DLD1 (cell line): ENCODE measurements at regions not wholly inside any gene's neighbourhood (a gene's known extent, or its start where the extent isn't known, plus 50 kb on each side); places are given as distances from the start of the nearest gene placed in this dataset.

Experiments
- in situ Hi-C: cut with HindIII; loops from 2 replicates; pipeline ENCODE4 v1.10.0; 2017; ENCODE audit warnings: low sequenced_read_pairs

GRCh38 chr18:78031589-78031988 is 781.9 kb downstream of the GALR1 start:
- in situ Hi-C loops = no loop called here

DNA sequence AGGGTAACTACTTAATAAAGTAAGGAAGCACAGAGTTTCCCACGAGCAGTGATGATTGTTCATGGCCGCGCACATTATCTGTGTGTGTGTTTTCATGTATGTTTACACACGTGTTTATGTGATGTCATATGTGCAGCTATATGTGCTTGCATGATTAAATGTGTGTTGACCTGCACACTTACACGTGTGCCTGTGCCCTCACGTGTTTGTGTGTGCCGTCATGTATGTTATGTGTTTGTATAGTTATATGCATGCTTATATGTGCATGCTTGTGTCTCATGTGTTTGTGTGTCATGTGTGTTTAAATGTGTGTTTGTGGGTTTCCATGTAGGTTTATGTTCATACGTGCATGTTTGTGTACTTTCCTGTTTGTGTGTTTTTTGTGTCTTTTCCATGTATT is 782.3 kb downstream of the GALR1 start:
- in situ Hi-C loops = no loop called here

DNA sequence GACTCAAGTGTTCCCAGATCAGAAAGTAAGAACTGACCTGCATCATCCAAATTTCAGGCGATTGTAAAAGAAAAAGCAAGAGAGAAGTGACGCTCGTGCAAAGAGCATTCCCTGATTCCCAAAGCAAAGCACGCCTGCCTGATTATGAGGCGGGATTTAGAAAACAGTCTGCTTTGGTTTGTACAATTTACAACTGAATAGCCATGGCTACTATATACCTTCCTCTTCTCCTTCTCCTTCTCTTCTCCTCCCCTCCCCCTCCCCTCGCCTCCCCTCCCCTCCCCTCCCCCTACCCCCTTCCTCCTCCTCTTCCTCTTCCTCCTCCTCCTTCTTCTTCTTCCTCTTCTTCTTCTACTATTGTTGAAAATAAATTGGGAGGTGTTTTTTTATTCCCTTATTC is 782.9 kb downstream of the GALR1 start:
- in situ Hi-C loops = no loop called here

DNA sequence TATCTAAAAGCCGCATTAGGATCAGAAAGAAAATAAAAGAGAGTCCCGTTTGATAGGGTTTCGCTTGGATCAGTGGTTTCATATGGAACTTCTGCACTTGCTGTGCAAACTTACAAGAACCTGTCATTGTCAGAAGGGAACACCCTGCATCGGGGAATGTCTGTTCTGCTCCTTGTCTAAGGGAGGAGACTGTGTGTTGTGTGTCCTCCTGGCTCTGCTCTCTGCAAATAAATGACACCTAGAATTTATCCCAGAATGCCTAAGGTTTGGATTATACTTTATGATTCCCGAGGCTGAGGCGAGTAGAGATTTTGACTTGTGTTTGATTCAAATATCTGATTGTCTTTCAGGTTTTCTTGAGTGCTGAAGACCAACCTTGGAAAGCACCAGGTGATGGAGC is 785.1 kb downstream of the GALR1 start:
- in situ Hi-C loops = no loop called here

GRCh38 chr18:78041218-78041617 is 791.6 kb downstream of the GALR1 start:
- in situ Hi-C loops = no loop called here

GRCh38 chr18:78046631-78047030 is 797.0 kb downstream of the GALR1 start:
- in situ Hi-C loops = no loop called here

DNA sequence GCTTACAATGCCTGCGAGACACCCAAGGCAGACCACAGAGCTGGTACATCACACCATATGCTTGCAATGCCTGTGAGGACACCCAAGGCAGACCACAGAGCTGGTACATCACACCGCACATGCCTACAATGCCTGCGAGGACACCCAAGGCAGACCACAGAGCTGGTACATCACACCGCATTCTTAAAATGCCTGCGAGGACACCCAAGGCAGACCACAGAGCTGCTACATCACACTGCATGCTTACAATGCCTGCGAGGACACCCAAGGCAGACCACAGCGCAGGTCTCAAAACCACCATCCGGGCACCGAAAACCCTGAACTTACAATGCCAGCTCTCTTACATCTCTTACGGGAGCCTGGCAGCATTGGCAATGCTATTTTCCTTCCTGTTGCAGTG is 799.6 kb downstream of the GALR1 start:
- in situ Hi-C loops = no loop called here

DNA sequence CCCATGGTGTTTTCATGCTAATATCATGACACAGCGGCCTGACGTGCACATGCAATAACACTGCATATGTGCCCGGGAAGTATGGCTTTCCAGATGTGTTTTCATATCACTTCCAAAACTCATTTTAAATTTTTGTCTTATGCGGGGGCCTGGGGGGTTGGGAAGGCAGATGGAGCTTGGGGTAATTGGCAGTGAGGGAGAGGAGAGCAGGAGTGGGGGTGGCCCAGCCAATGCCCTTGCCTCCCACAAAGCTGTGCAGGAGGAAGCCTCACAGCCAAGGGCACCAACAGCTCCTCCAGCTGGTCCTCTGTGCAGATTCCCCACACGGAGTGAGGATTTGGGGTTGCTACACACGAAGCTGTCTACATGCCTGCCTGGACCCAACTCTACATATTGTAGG is 805.2 kb downstream of the GALR1 start:
- in situ Hi-C loops = no loop called here

DNA sequence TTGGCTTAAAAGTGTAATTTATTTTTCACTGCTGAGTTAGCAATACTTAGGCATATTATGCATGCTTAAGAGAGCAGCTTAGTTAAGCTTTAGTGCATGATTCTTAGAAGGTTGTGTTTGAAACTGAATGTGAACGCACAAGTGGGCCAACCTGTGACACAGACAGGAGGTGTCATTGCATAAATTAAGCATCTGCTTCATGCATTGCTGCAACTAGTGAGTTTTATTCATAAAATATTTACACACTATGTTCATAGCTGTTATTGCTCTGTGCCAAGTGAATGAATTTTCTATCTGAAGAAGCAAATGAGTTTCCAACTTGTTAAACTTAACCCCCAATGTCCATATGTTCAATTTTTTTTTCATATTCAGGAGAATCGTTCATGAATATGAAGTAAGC is 806.4 kb downstream of the GALR1 start:
- in situ Hi-C loops = no loop called here

DNA sequence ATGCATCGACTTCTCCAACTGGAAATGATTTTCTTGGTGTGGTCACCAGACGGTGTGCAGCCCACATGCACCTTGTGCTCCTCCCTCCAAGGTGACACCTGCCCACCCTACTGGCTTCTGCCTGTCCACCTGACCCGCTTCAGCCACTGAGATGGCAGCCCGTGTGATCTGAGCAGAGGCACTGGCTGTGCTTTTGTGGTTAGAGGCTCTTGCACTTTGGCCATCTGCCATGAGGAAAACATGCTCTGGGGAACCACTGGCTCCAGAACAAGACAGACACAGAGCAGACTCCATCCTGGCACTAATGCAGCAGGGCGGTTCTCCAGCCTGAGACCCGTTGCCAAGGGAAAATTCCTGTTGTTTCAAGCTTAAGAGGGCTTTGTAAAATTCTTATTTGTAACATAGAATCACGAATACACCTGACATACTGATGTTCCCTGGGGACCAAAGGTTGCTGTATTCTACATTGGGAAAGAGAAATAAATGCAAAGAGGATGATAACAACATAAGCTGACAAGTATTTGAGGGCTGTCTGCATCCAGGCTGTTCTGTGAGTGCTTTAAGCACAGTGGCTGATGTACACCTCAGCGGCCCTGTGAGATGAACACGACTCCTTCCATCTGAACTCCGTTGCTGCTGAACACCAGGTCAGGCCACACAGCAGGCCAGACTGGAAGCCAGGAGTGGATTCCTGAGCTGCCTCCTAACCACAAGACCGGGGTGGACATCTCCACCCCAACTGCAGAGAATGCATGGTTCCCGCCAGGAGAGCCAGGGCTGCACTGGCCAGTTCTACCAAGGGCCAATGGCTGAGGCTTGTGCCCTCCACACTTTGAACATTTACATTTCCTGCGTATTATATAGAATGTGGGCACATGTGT is 820.4 kb downstream of the GALR1 start:
- in situ Hi-C loops = loop anchor here (5.0 kb wide), 1 partner anchor 37 kb away; no protein-coding TSS in a partner anchor

GRCh38 chr18:78071166-78071710 is 821.6 kb downstream of the GALR1 start:
- in situ Hi-C loops = loop anchor here (5.0 kb wide), 1 partner anchor 36 kb away; no protein-coding TSS in a partner anchor

DNA sequence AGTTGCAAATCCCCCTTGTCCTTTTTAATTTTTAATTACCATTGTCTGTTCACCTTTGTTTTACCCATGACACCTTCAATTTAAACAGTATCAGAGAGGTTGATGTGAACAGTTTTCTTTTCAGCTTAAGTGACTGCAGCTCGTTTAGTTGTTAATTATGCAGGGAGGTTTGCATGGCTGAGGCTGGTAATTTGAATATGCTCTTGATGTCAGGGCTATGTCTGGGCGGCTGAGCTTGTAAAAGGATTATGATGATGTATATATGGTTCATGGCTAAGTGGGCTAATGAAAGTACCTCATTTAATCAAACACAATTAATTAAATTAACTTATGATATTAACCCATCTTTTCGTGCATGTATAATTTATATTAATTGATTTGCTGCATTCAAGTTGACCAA is 822.1 kb downstream of the GALR1 start:
- in situ Hi-C loops = loop anchor here (5.0 kb wide), 1 partner anchor 36 kb away; no protein-coding TSS in a partner anchor

GRCh38 chr18:78072375-78072774 is 822.7 kb downstream of the GALR1 start:
- in situ Hi-C loops = loop anchor here (5.0 kb wide), 1 partner anchor 35 kb away; no protein-coding TSS in a partner anchor

- in situ Hi-C loops = loop anchor here (5.0 kb wide), 1 partner anchor 34 kb away; no protein-coding TSS in a partner anchor
Observed at GRCh38 chr18:78073275-78073674, 823.6 kb downstream of the GALR1 start.

DNA sequence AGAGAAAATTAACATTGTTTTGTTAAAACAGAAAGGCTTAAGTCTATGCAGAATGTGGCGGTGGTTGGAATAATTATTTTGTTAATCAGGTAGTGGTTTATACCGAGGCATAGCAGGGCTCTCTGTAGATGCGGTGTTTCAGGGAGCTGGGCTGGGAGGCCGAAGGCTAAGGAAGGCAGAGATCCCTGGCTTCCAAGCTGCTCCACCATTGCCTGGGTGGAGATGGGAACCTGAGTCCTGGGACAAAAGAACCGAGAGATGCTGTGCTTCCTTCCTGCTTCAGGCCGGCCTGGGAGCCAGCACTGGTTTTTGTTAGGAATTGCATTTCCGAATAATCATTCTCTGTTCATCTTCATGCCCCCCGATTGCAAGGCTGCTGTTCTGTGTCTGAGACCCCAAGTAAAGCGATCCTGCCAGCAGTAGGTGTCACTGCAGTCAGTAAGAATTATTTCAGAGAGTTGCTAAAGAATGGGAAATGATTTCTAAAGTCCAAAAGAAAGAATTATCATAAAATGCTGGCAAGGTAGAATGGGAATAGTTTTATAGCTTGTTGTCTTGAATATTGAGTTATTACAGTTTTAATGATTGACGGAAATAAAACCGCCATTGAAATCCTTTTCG is 824.9 kb downstream of the GALR1 start:
- in situ Hi-C loops = loop anchor here (5.0 kb wide), 1 partner anchor 33 kb away; no protein-coding TSS in a partner anchor

- in situ Hi-C loops = no loop called here
Observed at GRCh38 chr18:78080081-78080480, 830.4 kb downstream of the GALR1 start.

DNA sequence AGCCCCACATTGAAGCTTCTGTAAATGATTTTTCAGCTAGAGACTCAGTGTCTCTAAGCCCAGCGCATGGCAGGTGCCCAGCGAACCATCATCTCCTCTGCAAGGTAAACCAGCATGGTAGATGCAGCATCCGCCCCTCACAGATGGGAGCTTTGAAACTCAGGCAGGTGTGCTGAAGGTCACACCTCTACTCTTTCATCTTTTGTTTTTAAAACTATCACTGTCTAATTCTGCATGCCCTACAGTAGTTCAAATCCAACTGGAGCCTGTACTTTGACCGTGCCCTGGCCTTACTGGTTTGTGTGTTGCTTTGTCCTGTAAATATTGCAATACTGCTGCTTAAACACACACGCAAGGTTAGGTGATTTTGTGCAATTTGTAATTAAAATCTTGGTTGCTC is 831.1 kb downstream of the GALR1 start:
- in situ Hi-C loops = no loop called here

DNA sequence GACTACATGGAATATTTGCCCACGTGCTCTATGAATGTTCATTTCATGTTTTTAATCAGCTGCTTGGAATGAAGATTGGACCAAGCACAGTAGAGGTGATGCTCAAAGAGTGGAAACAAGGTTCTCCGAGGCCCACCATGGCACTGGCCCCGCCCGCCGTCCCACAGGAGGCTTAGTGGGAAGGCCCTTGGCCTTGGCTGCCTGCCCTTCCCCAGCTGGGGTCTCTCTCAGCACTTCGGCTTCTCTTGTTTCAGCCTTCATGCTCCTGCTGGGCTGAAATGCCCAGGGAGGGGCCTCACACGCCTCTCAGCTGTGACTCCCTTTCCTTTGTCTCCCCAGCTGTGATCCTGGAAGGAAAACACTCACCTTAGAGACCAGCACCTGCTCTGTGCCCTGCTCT is 833.2 kb downstream of the GALR1 start:
- in situ Hi-C loops = no loop called here

DNA sequence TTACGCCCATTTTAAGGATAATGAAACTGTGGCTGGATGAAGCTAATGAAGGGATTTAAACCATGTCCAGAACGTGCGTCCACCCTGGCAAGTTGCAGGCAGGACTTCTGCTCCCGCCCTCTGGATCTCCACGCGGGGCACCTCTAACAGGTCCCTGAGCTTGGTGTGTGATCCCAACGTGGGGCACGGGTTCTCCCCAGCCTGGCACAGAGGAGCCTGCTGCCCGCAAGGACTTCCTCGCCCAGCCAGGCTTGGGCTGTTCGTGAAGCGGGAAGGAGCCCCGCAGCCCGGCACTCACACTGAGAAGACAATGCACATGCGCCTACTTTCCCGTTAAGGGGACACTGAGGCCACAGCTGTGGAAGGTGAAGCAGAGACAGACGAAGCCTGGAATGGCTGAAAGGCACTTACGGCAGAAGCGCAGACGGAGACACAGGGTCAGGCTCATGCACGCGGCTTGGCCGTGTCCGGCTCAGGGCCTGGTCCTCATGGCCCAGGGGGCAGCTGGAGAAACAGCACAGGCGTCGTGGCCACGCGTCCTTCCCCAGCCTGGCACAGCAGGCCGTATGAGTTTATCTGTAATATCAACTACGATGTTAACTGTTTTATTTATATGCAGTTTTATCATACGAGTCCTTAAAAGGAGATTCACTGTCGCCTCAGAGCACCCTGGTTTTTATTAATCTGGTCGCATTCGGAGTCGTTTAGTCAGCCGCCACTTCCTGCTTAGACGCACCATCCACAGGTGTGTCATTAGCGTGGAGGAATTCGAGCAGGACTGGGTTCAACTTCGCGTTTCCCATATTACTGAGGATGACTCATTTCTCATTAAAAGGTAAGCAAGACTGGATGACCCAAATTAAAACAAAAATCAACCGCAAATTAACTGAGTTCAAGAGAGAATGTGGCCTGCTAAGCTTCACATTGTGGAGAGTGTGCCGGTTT is 835.9 kb downstream of the GALR1 start:
- in situ Hi-C loops = no loop called here

GRCh38 chr18:78086931-78087330 is 837.3 kb downstream of the GALR1 start:
- in situ Hi-C loops = no loop called here

DNA sequence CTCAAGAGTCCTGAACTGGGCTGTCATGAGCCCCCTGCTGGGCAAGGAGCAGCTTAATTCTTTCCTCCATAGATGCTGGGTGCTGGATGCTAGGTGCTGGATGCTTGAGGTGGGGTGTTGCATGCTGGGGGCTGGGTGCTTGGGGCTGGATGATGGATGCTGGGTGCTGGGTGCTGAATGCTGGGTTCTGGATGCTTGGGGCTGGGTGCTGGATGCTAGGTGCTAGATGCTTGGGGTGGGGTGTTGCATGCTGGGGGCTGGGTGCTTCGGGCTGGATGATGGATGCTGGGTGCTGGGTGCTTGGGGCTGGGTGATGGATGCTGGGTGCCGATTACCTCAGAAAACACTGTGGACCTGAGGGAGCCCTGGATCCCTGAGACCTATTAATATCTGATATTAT is 837.7 kb downstream of the GALR1 start:
- in situ Hi-C loops = no loop called here
